K562 (cell line): ENCODE measurements at regions not wholly inside any gene's neighbourhood (a gene's known extent, or its start where the extent isn't known, plus 50 kb on each side); places are given as distances from the start of the nearest gene placed in this dataset.

ENCODE experiments used
- ATAC-seq: fragments of 200-7000 bp; cut with Tn5 transposase; 3 replicates; pipeline ENCODE4 v1.9.1; 2020; ENCODE audit warnings: moderate library complexity
- BruUV-seq: library from RNA; stranded (reverse); fragments of 400-500 nt; replicated peaks from 2 replicates; lab custom pipeline; 2021; lab: Mats Ljungman, UMichigan
- CTCF ChIA-PET: fragments of 300-600 bp; formaldehyde crosslinking; extraction: SDS; loops from one replicate; lab custom pipeline; 2021; ENCODE audit warnings: low intra/inter-chr PET ratio; lab: Yijun Ruan, JAX
- POLR2A ChIA-PET: fragments of 300-600, 350-650 bp; sonication (Branson Sonifier 250); formaldehyde crosslinking; extraction: SDS; loops from one replicate; lab custom pipeline; 2021; ENCODE audit warnings: antibody characterized with exemption, inconsistent platforms; lab: Yijun Ruan, JAX
- DNase-seq, 4 experiments: peaks; one replicate each; pipeline versions ENCODE4 v3.0.0 to v3.0.0-alpha.2; 2011 to 2018; ENCODE audit warnings: low spot score in 3 of 4, mixed read lengths in 3 of 4; ENCODE audit errors: extremely low read depth in 1 of 4
- FAIRE-seq: peaks from 2 replicates; lab custom pipeline; 2011; peaks lifted over from hg19 to GRCh38; lab: Jason Lieb, UNC
- H2AFZ ChIP-seq: 2 replicates; pipeline ENCODE4 v1.6.0; 2011; ENCODE audit warnings: low read depth, low read length, control low read depth, inconsistent platforms
- H3K27ac ChIP-seq: fragments of 200-600 bp; 3 replicates; pipeline ENCODE4 v1.8.0; 2011; ENCODE audit warnings: low read depth, mild to moderate bottlenecking, control low read depth, inconsistent platforms, low read length, moderate library complexity, mixed read lengths; ENCODE audit errors: extremely low read depth
- H3K27me3 ChIP-seq, 2 experiments: fragments of 300-600 bp in 1 of 2; 2 replicates in 1 of 2; 3 replicates in 1 of 2; pipeline versions ENCODE4 v1.6.0 to v1.8.0; 2011; ENCODE audit warnings: inconsistent platforms in 2 of 2, low read length in 2 of 2, mild to moderate bottlenecking in 1 of 2, mixed read lengths in 1 of 2, moderate library complexity in 1 of 2; ENCODE audit not compliant: control insufficient read depth in 2 of 2, insufficient read depth in 2 of 2
- H3K36me3 ChIP-seq: fragments of 300-600 bp; 3 replicates; pipeline ENCODE4 v1.8.0; 2011; ENCODE audit warnings: mild to moderate bottlenecking, low read length, inconsistent platforms; ENCODE audit not compliant: control insufficient read depth, insufficient read depth
- H3K4me1 ChIP-seq, 2 experiments: fragments of 200-600 bp in 1 of 2; replicated peaks in 1 of 2; 2 replicates in 1 of 2; 3 replicates in 1 of 2; pipeline versions ENCODE4 v1.5.1 to v1.8.0; 2011; ENCODE audit warnings: inconsistent platforms in 2 of 2, low read length in 2 of 2, mild to moderate bottlenecking in 1 of 2, mixed read lengths in 1 of 2, moderate library complexity in 1 of 2; ENCODE audit not compliant: control insufficient read depth in 2 of 2, insufficient read depth in 2 of 2
- H3K4me2 ChIP-seq: 2 replicates; pipeline ENCODE4 v1.6.1; 2011; ENCODE audit warnings: low read length, control low read depth, inconsistent platforms, mixed read lengths; ENCODE audit not compliant: insufficient read depth
- H3K4me3 ChIP-seq: fragments of 200-600 bp; sonication (generic), shearing (Covaris generic); 2 replicates; pipeline ENCODE4 v1.5.1; 2016; ENCODE audit warnings: control low read depth, inconsistent platforms
- H3K79me2 ChIP-seq: fragments of 200-600 bp; 3 replicates; pipeline ENCODE4 v1.8.0; 2011; ENCODE audit warnings: low read length, inconsistent platforms; ENCODE audit not compliant: control insufficient read depth, insufficient read depth
- H3K9ac ChIP-seq, 2 experiments: 2 replicates each; pipeline versions ENCODE4 v1.6.0 to v1.6.1; 2011; ENCODE audit warnings: low read depth in 2 of 2, low read length in 2 of 2, control low read depth in 1 of 2, inconsistent platforms in 1 of 2, mild to moderate bottlenecking in 1 of 2, mixed read lengths in 1 of 2; ENCODE audit not compliant: insufficient read depth in 1 of 2
- H3K9me1 ChIP-seq: one replicate; pipeline ENCODE4 v1.6.0; 2011; ENCODE audit warnings: inconsistent platforms, mild to moderate bottlenecking, low read length, moderate library complexity; ENCODE audit not compliant: control insufficient read depth, insufficient read depth
- H3K9me3 ChIP-seq: replicated peaks from 2 replicates; pipeline ENCODE4 v1.5.1; 2011; ENCODE audit warnings: low read depth, low read length, inconsistent platforms; ENCODE audit not compliant: control insufficient read depth, insufficient read depth
- H4K20me1 ChIP-seq: replicated peaks from 2 replicates; pipeline ENCODE4 v1.6.1; 2011; ENCODE audit warnings: low read length, inconsistent platforms, mixed read lengths; ENCODE audit not compliant: control insufficient read depth, insufficient read depth
- CBX1 ChIP-seq: sonication (generic); IDR thresholded peaks from 2 replicates; pipeline ENCODE4 v1.6.1; 2016; ENCODE audit warnings: antibody characterized with exemption, low read depth, mild to moderate bottlenecking
- CTBP1 ChIP-seq: fragments of 450-650 bp; IDR thresholded peaks from 2 replicates; pipeline ENCODE4 v1.6.1; 2016; ENCODE audit warnings: borderline replicate concordance
- FOXA3 ChIP-seq, 2 experiments: fragments of 450-650 bp in 1 of 2; sonication (generic) in 1 of 2; formaldehyde crosslinking; IDR thresholded peaks in 1 of 2; conservative IDR thresholded peaks in 1 of 2; 2 replicates each; pipeline versions ENCODE4 v1.4.0 to v1.8.0; 2020 to 2022; ENCODE audit warnings: mild to moderate bottlenecking in 2 of 2, missing genetic modification reagents in 1 of 2
- GTF3C2 ChIP-seq: IDR thresholded peaks from 3 replicates; pipeline ENCODE4 v1.6.1; 2011; ENCODE audit warnings: borderline replicate concordance, mild to moderate bottlenecking, moderate library complexity; ENCODE audit not compliant: insufficient read length; ENCODE audit errors: extremely low read depth
- MGA ChIP-seq: fragments of 450-650 bp; IDR thresholded peaks from 2 replicates; pipeline ENCODE4 v1.6.1; 2016; ENCODE audit warnings: mild to moderate bottlenecking, moderate library complexity
- NCOA4 ChIP-seq: fragments of 450-650 bp; IDR thresholded peaks from 2 replicates; pipeline ENCODE4 v1.6.1; 2018; ENCODE audit warnings: mild to moderate bottlenecking; ENCODE audit not compliant: partially characterized antibody
- NONO ChIP-seq, 2 experiments: fragments of 200-400 bp in 1 of 2; fragments of 450-650 bp in 1 of 2; formaldehyde crosslinking in 1 of 2; IDR thresholded peaks; 2 replicates each; pipeline ENCODE4 v1.6.1; 2017; ENCODE audit warnings: low read depth in 2 of 2, mild to moderate bottlenecking in 2 of 2, moderate library complexity in 2 of 2, low read length in 1 of 2
- ZBTB17 ChIP-seq: fragments of 450-650 bp; formaldehyde crosslinking; IDR thresholded peaks from 2 replicates; pipeline ENCODE4 v1.4.0; 2020; ENCODE audit warnings: mild to moderate bottlenecking
- WGBS: fragments of 100-300 bp; shearing (Covaris generic); methylation state at CpG from one replicate; pipeline ENCODE4 v1.1.6; 2016; ENCODE audit warnings: low coverage, mixed read lengths; ENCODE audit not compliant: insufficient coverage; ENCODE audit errors: missing lambda C conversion rate; 5-methylcytosine and 5-hydroxymethylcytosine counted together
- in situ Hi-C: fragments of 300-500 bp; cut with MboI; formaldehyde crosslinking; loops from 4 replicates; pipeline ENCODE4 v1.15.0; 2018; ENCODE audit warnings: inconsistent platforms, mixed read lengths
- intact Hi-C: fragments of 100-400 bp; cut with micrococcal nuclease; formaldehyde crosslinking; loops from 2 replicates; pipeline ENCODE4 v1.14.2; 2022

GRCh38 chr11:25938952-25939351, 393.0 kb upstream of the ANO3 start:
- Histone ChIP-seq H2AFZ (no peak overlapping the region), H3K27me3 (no peaks in the 10 kb centered on the region), H3K9me3 (no peaks in the 10 kb centered on the region), H4K20me1 (no peaks in the 10 kb centered on the region), H3K4me3 (no peak overlapping the region), H3K79me2 (no peaks in the 10 kb centered on the region), H3K27ac (no peak overlapping the region), H3K36me3 (no peaks in the 10 kb centered on the region), H3K9ac (no peak overlapping the region), H3K4me1 (no peaks in the 10 kb centered on the region), H3K4me2 (no peak overlapping the region), H3K9me1 (no peaks in the 10 kb centered on the region)
- ATAC-seq (no peak), DNase-seq (no peak), FAIRE-seq (no peak)
- in situ Hi-C loops (no loop called here), intact Hi-C loops (no loop called here)
- ChIA-PET POLR2A (no interaction called here), CTCF (no interaction called here)
- BruUV-seq, result no TSS peak
- WGBS, result 8% methylated on average over 1 of the region's 1 CpG
- no peak for TF ChIP-seq ZBTB17 (CRISPR knock-in tag)
- TF ChIP-seq NCOA4, result no peak
- TF ChIP-seq CBX1, result no peak
- TF ChIP-seq MGA, result no peak
- TF ChIP-seq FOXA3 (CRISPR knock-in tag; conservative IDR thresholded peaks at IDR 0.05 in 1 of 2, IDR thresholded peaks at IDR 0.05 in 1 of 2), result no peak
- no peak for TF ChIP-seq NONO (IDR thresholded peaks at IDR 0.05; ENCODE audit: low read depth in 2 of 2, low read length in 1 of 2)
- TF ChIP-seq GTF3C2, result no peak
- TF ChIP-seq CTBP1, result no peak
